GM19238 (cell line): ENCODE measurements at regions not wholly inside any gene's neighbourhood (a gene's known extent, or its start where the extent isn't known, plus 50 kb on each side); places are given as distances from the start of the nearest gene placed in this dataset.
A peak's percentile ranks its signal among the peaks of the same experiment; 100 is the strongest.

Experiments used
- DNase-seq: peaks from one replicate; pipeline ENCODE4 v3.0.0; 2011; ENCODE audit warnings: low spot score; ENCODE audit not compliant: insufficient read length

DNA sequence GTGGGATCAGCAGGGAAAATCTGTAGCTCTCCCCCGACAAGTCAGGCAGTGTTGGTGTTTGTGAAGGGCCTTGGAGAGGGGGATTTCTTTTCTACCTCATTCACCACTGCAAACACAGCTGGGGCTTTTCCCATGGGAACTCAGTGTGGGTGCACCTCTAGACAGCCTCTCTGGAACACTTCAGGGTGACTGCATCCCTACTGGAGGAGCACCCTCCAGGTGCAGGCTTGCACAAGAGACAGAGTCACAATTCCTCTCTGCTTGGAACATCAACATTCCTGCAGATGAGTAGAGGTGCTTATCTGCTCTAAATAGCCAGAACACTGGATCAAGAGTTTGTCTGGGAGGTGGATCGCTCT lies 72.7 kb upstream of the AKAP13 start:
- DNase-seq = no peak

DNA sequence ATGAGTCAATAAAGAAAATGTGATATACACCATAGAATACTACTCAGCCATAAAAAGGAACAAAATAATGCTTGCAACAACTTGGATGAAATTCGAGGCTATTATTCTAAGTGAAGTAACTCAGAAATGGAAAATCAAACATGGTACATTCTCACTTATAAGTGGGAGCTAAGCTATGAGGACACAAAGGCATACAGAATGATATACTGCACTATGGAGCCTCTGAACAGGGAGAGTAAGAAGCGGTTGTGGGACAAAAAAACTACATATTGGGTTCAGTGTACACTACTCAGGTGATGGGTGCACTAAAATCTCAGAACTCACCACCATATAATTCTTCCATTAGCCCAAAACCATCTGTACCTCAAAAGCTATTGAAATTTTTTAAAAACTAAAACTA lies 68.8 kb upstream of the AKAP13 start:
- no peak for DNase-seq

DNA sequence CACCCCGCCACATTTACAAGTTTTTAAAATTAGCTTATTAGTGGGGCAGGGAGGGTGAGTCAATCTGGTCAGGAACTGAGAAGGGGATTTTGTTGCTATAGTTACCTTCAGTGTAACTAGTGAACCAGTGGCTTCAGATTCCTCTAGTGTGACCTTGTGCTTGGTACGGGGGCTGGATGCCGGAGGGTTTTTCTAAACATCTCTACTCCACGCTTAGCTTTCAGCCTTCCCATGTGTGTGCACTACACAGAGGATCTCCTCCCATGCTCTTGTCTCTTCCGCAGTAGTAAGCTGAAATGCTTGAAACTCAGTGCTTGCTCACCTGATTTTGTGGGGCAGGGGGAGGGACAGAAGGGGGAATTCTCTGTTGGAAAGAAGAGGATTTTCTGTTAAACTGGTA lies 67.9 kb upstream of the AKAP13 start:
- DNase-seq = peak; percentile 51

DNA sequence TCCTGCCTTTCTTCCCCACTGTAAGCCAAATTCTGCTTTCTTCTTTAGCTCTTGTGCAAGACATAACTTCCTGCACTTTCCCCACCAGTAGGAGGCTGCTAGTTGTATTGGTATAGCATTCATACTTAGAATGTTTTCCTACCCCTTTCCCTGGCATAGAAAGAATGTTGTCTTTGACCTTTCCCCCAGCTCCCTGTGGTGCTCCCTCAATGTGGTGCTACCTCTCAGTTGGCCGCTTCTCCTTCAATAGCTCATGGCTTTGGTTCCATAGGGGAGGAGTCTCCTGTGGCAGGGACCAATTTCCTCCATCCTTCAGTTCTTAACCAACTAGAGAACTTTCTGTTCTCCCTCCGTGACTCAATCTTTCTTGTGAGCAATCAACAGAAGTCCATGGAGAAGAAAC lies 67.5 kb upstream of the AKAP13 start:
- no peak for DNase-seq

DNA sequence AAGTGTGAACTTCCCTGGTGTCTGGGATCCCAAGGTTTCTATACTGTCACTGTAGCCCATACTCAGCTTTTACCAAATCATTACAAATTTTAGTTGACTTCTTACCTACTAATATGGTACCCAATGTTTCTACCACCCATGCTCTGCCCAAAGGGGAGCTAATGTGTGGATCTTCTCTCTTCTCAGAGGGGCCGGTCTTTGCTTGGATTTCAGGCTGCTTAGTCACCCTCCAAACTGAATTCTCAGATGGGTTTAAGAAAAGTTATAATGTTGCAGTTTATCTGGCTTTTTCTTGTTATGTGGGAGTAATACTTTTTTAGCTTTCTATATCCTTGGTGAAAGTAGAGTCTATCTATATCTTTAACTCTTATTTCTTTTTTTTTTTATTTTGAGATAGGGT lies 67.1 kb upstream of the AKAP13 start:
- DNase-seq = no peak

DNA sequence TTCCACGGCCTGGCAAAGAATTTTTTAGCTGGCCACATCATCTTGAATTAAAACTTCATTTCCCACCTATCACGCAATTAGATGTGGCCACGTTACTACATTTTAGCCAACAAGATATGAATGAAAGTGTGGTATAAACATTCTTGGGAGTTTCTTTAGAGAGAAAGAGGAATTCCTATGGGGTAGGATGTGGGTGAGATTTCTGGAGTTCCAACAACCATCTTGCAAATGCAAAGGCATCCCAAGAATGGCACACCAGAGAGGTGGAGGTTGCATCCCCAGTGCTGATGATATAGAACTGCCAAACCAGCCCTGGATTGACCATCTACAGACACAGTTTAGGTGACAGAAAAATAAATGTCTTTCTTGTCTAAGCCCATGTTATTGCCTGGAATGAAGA lies 66.3 kb upstream of the AKAP13 start:
- no peak for DNase-seq

DNA sequence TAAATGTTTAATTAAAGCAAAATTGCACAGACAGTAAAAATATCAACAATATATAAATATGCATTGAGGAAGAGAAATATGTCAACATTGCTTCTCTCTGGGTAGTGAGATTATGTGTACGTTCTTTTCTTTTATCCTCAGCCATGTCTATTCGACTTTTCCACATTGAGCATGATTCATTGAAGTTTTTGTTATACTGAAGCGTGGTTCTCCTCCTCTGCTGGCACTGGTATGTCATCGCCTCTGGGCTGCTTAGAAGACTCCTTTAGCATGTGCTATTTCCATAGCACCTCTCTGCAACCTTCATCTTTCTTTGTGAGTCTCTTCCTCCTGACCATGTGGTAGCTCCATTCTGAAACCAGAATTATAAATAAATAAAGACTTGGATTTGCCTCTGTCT lies 65.8 kb upstream of the AKAP13 start:
- DNase-seq = no peak

DNA sequence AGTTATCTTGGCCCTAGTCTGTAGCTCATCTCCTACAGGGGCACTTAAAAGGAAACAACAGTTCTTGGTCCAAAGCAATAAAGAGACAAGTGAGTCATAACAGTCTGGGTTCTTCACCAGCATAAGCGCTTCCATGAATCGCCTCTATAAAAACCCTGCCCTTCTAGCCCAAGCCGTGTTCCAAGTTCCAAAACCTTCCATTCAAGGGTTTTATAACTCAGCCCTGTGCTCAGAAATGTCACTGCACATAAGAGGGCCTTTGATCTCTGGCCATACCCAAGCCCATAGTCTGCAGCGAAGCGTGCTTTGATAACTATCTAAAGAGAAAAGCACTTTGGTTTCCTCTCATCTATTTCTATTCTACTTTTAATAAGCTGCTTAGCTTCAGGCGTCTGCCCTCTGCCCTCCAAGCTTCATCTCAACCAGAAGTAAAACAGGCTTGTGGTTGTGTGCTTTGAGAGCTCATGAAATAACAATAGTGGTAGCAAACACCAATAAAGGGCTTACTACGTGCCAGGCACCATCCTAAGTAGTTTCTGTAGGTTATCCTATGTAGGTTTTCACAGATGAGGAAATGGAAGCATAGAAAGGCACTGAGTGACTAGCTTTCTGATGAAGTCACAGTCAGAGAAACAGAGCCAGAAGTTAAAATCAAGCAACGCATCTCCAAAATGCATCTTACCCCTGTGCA lies 64.0 kb upstream of the AKAP13 start:
- no peak for DNase-seq

DNA sequence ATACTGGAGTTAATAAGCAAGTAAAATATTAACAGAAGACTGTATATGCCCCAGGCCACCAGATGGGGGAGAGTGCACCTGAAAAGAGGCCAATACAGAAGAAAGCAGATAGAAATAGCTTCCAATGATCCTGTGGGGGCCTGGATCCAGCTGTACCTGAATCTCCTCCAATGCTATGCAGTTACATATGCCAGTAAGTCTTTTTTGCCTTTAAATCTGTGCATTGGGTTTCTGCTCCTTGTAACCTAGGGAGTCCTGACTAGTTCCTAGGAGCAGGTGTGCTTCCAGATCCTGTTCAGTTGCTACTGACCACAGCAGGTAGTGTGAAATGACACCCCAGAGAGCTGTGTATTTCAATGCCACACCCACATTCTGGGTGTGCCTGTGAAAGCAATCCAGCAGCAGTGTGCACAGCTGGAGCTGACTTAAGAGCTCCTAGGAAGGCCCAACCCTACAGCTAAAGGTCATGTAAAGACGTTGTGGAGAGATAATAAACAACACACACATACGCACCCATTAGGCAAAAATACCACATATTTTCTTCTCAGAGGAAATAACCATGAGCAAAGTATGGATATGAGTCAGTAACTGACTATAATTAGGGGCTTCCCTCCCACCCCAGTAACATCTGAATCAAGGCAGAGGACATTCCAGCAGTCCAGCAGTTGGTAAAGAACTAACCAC lies 62.2 kb upstream of the AKAP13 start:
- peak; percentile 30 for DNase-seq

DNA sequence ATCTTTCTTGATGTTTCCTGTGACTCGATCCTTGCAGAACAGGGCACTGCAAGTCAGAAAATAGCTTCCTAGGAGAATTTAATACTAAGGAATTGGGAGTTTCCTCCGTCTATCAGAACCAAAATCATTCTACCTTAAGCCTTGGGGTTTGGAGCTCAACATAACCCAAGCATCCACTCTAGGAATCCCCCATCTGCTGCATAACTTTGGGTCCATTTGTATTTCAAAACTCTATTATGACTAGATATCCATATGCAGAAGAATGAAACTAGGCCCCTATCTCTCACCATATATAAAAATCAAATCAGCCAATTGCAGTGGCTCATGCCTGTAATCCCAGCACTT lies 61.7 kb upstream of the AKAP13 start:
- DNase-seq = no peak

DNA sequence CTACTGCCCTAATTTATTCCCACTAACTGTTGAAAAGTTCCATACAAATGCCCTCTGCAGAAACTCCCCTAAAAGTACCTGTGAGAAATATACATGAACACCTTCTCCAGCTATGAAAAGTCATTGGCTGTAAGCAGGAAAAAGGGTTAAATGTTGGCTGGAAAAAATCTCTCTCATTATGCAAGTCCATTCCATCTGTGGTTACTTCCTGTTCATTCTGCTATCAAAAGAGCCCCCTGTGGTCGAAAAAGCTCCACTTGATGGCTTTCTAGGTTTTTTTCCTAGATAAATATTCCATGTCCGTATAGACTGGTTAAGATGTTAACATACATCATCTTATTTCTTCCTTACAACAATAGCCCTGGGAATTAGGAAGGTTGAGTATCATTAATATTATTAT lies 56.2 kb upstream of the AKAP13 start:
- DNase-seq = no peak

DNA sequence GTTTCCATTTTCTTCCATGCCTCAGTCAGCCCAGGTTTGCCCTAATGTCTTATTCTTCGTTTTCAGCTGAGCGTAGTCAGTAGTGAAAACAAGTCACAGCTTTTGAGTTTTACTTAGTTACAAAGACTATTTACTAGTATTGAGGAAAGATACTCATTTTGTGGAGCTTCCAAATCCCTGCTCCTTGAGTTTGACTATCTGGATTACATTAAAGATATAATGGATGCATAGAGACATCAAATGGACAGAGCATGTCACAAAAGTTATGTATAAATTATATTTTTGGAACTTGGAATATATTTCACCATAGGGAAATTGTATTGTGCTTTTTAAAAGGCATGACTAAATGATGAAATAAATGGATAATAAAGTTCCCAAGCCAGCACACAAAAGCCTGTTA lies 54.6 kb upstream of the AKAP13 start:
- no peak for DNase-seq

DNA sequence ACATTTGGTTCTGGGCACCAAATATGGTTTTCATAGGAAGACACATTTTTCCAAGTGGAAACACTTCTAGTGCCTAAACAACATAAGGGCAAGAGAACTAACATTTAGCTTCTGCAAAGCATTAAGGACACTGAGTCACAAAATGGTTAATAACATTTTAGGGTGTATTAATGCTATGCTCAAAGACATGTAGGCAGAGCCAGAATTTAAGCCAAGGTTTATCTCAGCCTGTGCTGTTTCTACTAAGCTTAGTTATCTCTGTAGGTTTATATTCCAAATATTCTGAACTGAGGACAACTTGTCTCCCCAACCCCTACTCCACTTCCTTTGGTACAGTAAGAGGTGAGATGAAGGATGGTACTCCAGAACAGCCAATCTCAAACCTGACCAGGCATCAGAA lies 54.1 kb upstream of the AKAP13 start:
- no peak for DNase-seq

DNA sequence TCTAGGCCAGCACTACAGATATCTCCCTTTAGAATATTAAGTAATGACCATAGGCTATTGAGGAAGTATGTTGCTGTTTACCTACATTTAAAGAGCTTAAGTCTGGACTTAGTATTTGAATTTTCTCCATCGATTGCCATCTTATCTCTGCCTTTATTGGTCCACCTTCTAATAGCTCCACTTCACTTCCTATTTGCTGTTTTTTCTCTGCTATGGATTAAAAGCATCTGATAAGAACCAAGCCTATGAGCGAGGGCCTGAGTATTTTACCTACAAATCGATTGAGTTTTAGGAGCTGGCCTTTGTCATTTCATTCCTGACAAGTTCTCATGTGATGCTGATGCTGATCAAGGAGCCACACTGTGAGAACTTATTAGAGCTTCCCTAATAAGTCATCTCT lies 52.6 kb upstream of the AKAP13 start:
- no peak for DNase-seq

DNA sequence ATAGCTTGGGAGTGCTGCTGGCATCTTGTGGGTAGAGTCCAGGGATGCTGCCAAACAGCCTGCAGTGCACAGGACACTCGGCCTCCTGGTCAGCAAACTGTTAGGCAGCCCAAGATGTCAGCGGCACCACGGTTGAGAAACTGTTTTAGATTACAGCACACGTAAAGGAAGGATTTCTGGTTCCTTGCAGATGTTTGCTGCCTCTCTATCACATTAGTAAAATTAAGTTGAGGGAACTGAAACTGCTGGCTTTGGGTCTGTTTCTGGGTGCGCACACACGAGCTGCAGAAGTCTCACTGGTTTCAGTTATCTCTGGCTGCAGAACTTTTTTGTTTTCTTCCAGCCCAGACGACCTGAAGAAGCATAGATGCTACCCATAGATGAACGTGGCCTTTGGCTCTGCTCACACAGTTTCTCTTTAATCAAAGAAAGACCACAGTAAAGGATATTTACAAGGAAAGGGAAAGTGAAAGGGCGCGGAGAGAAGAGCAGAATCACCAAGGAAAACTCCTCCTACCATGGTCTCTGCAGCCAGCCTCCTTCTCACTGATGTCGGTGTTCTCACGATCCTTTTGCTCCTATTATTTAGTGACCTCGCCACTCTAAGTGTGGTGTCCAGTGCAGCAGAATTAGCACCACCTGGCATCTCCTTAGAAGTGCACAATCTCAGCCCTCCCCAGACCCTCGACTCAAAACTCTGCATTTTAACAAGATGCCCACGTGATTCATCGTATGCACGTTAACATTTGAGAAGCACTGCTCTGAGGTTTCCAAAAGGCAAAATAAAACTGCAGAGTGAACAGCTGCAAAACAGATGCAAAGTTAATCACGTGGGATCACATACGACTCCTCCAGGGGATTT lies 50.6 kb upstream of the AKAP13 start:
- DNase-seq = peak; percentile 49
